ENCODE measurements at regions not wholly inside any gene's neighbourhood (a gene's known extent, or its start where the extent isn't known, plus 50 kb on each side); places are given as distances from the start of the nearest gene placed in this dataset.

GRCh38 chr10:64626924-64627323, 1105.7 kb downstream of the REEP3 start:
- Histone ChIP-seq H3K9me2 (replicated peaks; ENCODE audit: insufficient read depth) (no peaks in the 10 kb centered on the region), H3K4me3 (no peak overlapping the region), H3K27ac (no peak overlapping the region), H3K4me1 (ENCODE audit: insufficient read depth) (no peaks in the 10 kb centered on the region), H3K4me2 (no peak overlapping the region), H4K20me1 (ENCODE audit: insufficient read depth, poor library complexity, severe bottlenecking) (no peaks in the 10 kb centered on the region), H3K9me3 (ENCODE audit: low read depth) (no peaks in the 10 kb centered on the region), H2AFZ (no peak overlapping the region), H3K27me3 (no peaks in the 10 kb centered on the region), H3K79me2 (no peaks in the 10 kb centered on the region), H3K36me3 (replicated peaks; ENCODE audit: insufficient read depth, low read depth) (no peaks in the 10 kb centered on the region)
- no peak for DNase-seq (ENCODE audit: low spot score)
- 95% methylated on average over 1 of the region's 1 CpG for WGBS (ENCODE audit: low lambda C conversion rate, missing lambda C conversion rate)
- TF ChIP-seq CTCF (IDR thresholded peaks at IDR 0.05; ENCODE audit: poor library complexity) (no peak), EZH2phosphoT487 (IDR thresholded peaks at IDR 0.05; ENCODE audit: low read depth, severe bottlenecking, unreplicated experiment) (no peak), EZH2 (IDR thresholded peaks at IDR 0.05; ENCODE audit: borderline replicate concordance) (no peak)

- Histone ChIP-seq H3K4me2 (no peak overlapping the region), H3K79me2 (no peaks in the 10 kb centered on the region), H3K9me2 (replicated peaks; ENCODE audit: insufficient read depth) (no peaks in the 10 kb centered on the region), H3K27ac (no peak overlapping the region), H3K4me3 (no peak overlapping the region), H4K20me1 (ENCODE audit: insufficient read depth, poor library complexity, severe bottlenecking) (no peaks in the 10 kb centered on the region), H3K27me3 (no peaks in the 10 kb centered on the region), H3K4me1 (ENCODE audit: insufficient read depth) (no peaks in the 10 kb centered on the region), H2AFZ (no peak overlapping the region), H3K36me3 (replicated peaks; ENCODE audit: insufficient read depth, low read depth) (no peaks in the 10 kb centered on the region), H3K9me3 (ENCODE audit: low read depth) (no peaks in the 10 kb centered on the region)
- 69% methylated on average over 3 of the region's 3 CpGs for WGBS (ENCODE audit: low lambda C conversion rate, missing lambda C conversion rate)
- TF ChIP-seq EZH2 (IDR thresholded peaks at IDR 0.05; ENCODE audit: borderline replicate concordance) (no peak), CTCF (IDR thresholded peaks at IDR 0.05; ENCODE audit: poor library complexity) (no peak)
- DNase-seq (ENCODE audit: low spot score), result no peak
These were observed 1109.3 kb downstream of the REEP3 start for GRCh38 chr10:64630534-64630933.

- TF ChIP-seq EZH2phosphoT487 (IDR thresholded peaks at IDR 0.05; ENCODE audit: low read depth, severe bottlenecking, unreplicated experiment) (no peak), EZH2 (IDR thresholded peaks at IDR 0.05; ENCODE audit: borderline replicate concordance) (no peak), CTCF (IDR thresholded peaks at IDR 0.05; ENCODE audit: poor library complexity) (no peak)
- no peak overlapping the region for H3K27ac ChIP-seq
- DNase-seq (ENCODE audit: low spot score), result no peak
- no peaks in the 10 kb centered on the region for H3K27me3 ChIP-seq
- H3K79me2 ChIP-seq, result no peaks in the 10 kb centered on the region
- H3K4me1 ChIP-seq (ENCODE audit: insufficient read depth), result no peaks in the 10 kb centered on the region
- no peaks in the 10 kb centered on the region for H3K9me2 ChIP-seq (replicated peaks; ENCODE audit: insufficient read depth)
- no peaks in the 10 kb centered on the region for H4K20me1 ChIP-seq (ENCODE audit: insufficient read depth, poor library complexity, severe bottlenecking)
- H2AFZ ChIP-seq, result no peak overlapping the region
- H3K36me3 ChIP-seq (replicated peaks; ENCODE audit: insufficient read depth, low read depth), result no peaks in the 10 kb centered on the region
- H3K4me3 ChIP-seq, result no peak overlapping the region
- no peaks in the 10 kb centered on the region for H3K9me3 ChIP-seq (ENCODE audit: low read depth)
- no peak overlapping the region for H3K4me2 ChIP-seq
These were observed 1114.7 kb downstream of the REEP3 start for GRCh38 chr10:64635906-64636305.

- no peaks in the 10 kb centered on the region for H3K9me2 ChIP-seq (replicated peaks; ENCODE audit: insufficient read depth)
- no peak overlapping the region for H3K27ac ChIP-seq
- DNase-seq (ENCODE audit: low spot score), result no peak
- H3K4me1 ChIP-seq (ENCODE audit: insufficient read depth), result no peaks in the 10 kb centered on the region
- no peaks in the 10 kb centered on the region for H3K79me2 ChIP-seq
- no peak for TF ChIP-seq EZH2phosphoT487 (IDR thresholded peaks at IDR 0.05; ENCODE audit: low read depth, severe bottlenecking, unreplicated experiment)
- TF ChIP-seq CTCF (IDR thresholded peaks at IDR 0.05; ENCODE audit: poor library complexity), result no peak
- TF ChIP-seq EZH2 (IDR thresholded peaks at IDR 0.05; ENCODE audit: borderline replicate concordance), result no peak
- no peaks in the 10 kb centered on the region for H3K9me3 ChIP-seq (ENCODE audit: low read depth)
- H3K36me3 ChIP-seq (replicated peaks; ENCODE audit: insufficient read depth, low read depth), result no peaks in the 10 kb centered on the region
- H4K20me1 ChIP-seq (ENCODE audit: insufficient read depth, poor library complexity, severe bottlenecking), result no peaks in the 10 kb centered on the region
- no peak overlapping the region for H2AFZ ChIP-seq
- H3K4me2 ChIP-seq, result no peak overlapping the region
- no peaks in the 10 kb centered on the region for H3K27me3 ChIP-seq
- no peak overlapping the region for H3K4me3 ChIP-seq
- WGBS (ENCODE audit: low lambda C conversion rate, missing lambda C conversion rate), result 70% methylated on average over 3 of the region's 3 CpGs
These were observed 1115.3 kb downstream of the REEP3 start for GRCh38 chr10:64636461-64636860.

All from hepatocyte (in vitro differentiated cells).